IPS-20b (cell line): ENCODE measurements at regions not wholly inside any gene's neighbourhood (a gene's known extent, or its start where the extent isn't known, plus 50 kb on each side); places are given as distances from the start of the nearest gene placed in this dataset.

Experiments
- H3K27ac ChIP-seq: one replicate; pipeline ENCODE4 v1.5.1; 2013; ENCODE audit warnings: low read length
- H3K27me3 ChIP-seq: 2 replicates; pipeline ENCODE4 v1.6.1; 2013; ENCODE audit warnings: mild to moderate bottlenecking, low read length, inconsistent platforms; ENCODE audit not compliant: insufficient read depth
- H3K36me3 ChIP-seq: 2 replicates; pipeline ENCODE4 v1.6.1; 2013; ENCODE audit warnings: low read depth, mild to moderate bottlenecking, inconsistent platforms, low read length, moderate library complexity; ENCODE audit not compliant: insufficient read depth
- H3K4me1 ChIP-seq: 2 replicates; pipeline ENCODE4 v1.6.1; 2013; ENCODE audit warnings: mild to moderate bottlenecking, control low read depth, inconsistent platforms, low read length, moderate library complexity; ENCODE audit not compliant: insufficient read depth
- H3K4me3 ChIP-seq: 2 replicates; pipeline ENCODE4 v1.5.1; 2013; ENCODE audit warnings: mild to moderate bottlenecking, low read length, inconsistent platforms
- H3K9ac ChIP-seq: 2 replicates; pipeline ENCODE4 v1.6.1; 2013; ENCODE audit warnings: low read depth, mild to moderate bottlenecking, inconsistent platforms, low read length, moderate library complexity
- H3K9me3 ChIP-seq: 2 replicates; pipeline ENCODE4 v1.6.1; 2013; ENCODE audit warnings: mild to moderate bottlenecking, low read depth, low read length, inconsistent platforms; ENCODE audit not compliant: insufficient read depth

- no peaks in the 10 kb centered on the region for H3K36me3 ChIP-seq
- no peak overlapping the region for H3K9ac ChIP-seq
- H3K4me1 ChIP-seq, result no peaks in the 10 kb centered on the region
- no peak overlapping the region for H3K27ac ChIP-seq
- H3K27me3 ChIP-seq, result no peaks in the 10 kb centered on the region
- no peak overlapping the region for H3K4me3 ChIP-seq
- no peaks in the 10 kb centered on the region for H3K9me3 ChIP-seq
Measured at GRCh38 chr14:43056106-43056505, 1449.4 kb downstream of the LRFN5 start.

- Histone ChIP-seq H3K9me3 (no peaks in the 10 kb centered on the region), H3K27me3 (no peaks in the 10 kb centered on the region), H3K36me3 (no peaks in the 10 kb centered on the region), H3K4me1 (no peaks in the 10 kb centered on the region), H3K4me3 (no peak overlapping the region), H3K9ac (no peak overlapping the region), H3K27ac (no peak overlapping the region)
Measured at GRCh38 chr14:43052897-43053296, 1446.2 kb downstream of the LRFN5 start.

DNA sequence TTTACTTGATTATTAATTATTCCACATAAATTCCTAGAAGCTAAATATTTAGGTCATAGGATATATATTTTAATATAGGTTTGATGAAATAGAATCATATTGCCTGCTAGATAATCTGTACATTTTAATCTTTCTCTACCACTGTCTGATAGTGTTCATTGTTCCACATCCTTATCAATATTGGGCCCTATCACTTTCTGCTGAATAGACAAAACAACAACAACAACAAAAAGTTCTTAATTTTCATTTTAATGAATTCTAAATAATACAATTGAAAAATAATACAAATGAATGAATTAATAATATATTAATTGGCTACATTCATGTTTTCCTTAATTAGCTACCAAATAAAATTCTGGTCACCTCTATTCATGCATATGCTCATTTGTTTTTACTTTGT lies 1437.2 kb downstream of the LRFN5 start:
- H3K9ac ChIP-seq, result no peak overlapping the region
- H3K27ac ChIP-seq, result no peak overlapping the region
- no peaks in the 10 kb centered on the region for H3K27me3 ChIP-seq
- no peaks in the 10 kb centered on the region for H3K36me3 ChIP-seq
- H3K4me1 ChIP-seq, result no peaks in the 10 kb centered on the region
- H3K9me3 ChIP-seq, result no peaks in the 10 kb centered on the region
- no peak overlapping the region for H3K4me3 ChIP-seq

DNA sequence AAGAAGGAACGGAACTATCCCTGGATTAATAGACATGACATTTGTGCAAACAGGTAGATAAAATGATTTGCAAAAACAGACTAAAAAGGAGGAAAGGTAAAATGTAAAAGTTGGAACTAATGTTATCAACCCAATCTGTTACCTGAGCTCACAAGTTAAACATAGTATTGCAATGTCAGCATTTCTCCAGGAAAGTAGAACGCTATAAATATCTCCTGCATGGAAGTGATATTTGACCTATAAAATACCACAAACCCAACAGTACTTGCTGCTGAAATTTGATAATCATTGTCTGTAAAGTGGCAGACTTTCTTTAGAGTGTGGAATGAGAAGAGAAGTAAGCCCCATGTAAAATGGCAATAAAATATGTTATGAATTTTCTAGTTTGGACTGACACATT lies 1435.7 kb downstream of the LRFN5 start:
- no peaks in the 10 kb centered on the region for H3K9me3 ChIP-seq
- H3K27me3 ChIP-seq, result no peaks in the 10 kb centered on the region
- H3K36me3 ChIP-seq, result no peaks in the 10 kb centered on the region
- no peak overlapping the region for H3K4me3 ChIP-seq
- no peak overlapping the region for H3K9ac ChIP-seq
- no peak overlapping the region for H3K27ac ChIP-seq
- no peaks in the 10 kb centered on the region for H3K4me1 ChIP-seq

DNA sequence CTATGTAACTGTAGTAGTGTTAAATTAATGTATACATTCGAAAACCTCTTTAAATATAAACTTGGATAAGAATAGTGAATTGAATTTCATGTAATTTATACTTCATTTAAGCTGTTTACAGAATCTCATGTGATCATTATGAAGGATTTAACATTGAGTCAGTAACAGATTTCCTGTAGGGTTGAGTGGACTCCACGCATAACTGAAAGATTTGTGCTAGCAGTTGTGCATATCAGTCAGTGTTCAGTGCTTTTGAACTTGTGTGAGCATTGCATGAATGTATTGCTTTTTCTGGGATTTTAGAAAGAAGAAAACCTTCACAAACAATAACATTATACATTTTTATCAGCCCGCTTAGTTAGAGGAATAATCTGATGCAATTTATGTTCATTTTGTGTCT lies 1435.3 kb downstream of the LRFN5 start:
- H3K4me1 ChIP-seq, result no peaks in the 10 kb centered on the region

GRCh38 chr14:43041207-43041606 lies 1434.5 kb downstream of the LRFN5 start:
- Histone ChIP-seq H3K4me3 (no peak overlapping the region), H3K36me3 (no peaks in the 10 kb centered on the region)

More for the DNA sequence above, 1435.3 kb downstream of the LRFN5 start:
- no peaks in the 10 kb centered on the region for H3K9me3 ChIP-seq
- H3K9ac ChIP-seq, result no peak overlapping the region
- H3K36me3 ChIP-seq, result no peaks in the 10 kb centered on the region
- no peak overlapping the region for H3K4me3 ChIP-seq
- no peak overlapping the region for H3K27ac ChIP-seq
- H3K27me3 ChIP-seq, result no peaks in the 10 kb centered on the region

GRCh38 chr14:43039881-43040280 lies 1433.2 kb downstream of the LRFN5 start:
- Histone ChIP-seq H3K4me3 (no peak overlapping the region), H3K27ac (no peak overlapping the region), H3K36me3 (no peaks in the 10 kb centered on the region), H3K9ac (no peak overlapping the region), H3K27me3 (no peaks in the 10 kb centered on the region), H3K9me3 (no peaks in the 10 kb centered on the region), H3K4me1 (no peaks in the 10 kb centered on the region)

More at GRCh38 chr14:43041207-43041606, 1434.5 kb downstream of the LRFN5 start:
- Histone ChIP-seq H3K27ac (no peak overlapping the region), H3K9me3 (no peaks in the 10 kb centered on the region), H3K27me3 (no peaks in the 10 kb centered on the region), H3K9ac (no peak overlapping the region), H3K4me1 (no peaks in the 10 kb centered on the region)

GRCh38 chr14:43031598-43031997 lies 1424.9 kb downstream of the LRFN5 start:
- Histone ChIP-seq H3K9ac (no peak overlapping the region), H3K4me1 (no peaks in the 10 kb centered on the region), H3K36me3 (no peaks in the 10 kb centered on the region), H3K27me3 (no peaks in the 10 kb centered on the region), H3K4me3 (no peak overlapping the region), H3K9me3 (no peaks in the 10 kb centered on the region), H3K27ac (no peak overlapping the region)

DNA sequence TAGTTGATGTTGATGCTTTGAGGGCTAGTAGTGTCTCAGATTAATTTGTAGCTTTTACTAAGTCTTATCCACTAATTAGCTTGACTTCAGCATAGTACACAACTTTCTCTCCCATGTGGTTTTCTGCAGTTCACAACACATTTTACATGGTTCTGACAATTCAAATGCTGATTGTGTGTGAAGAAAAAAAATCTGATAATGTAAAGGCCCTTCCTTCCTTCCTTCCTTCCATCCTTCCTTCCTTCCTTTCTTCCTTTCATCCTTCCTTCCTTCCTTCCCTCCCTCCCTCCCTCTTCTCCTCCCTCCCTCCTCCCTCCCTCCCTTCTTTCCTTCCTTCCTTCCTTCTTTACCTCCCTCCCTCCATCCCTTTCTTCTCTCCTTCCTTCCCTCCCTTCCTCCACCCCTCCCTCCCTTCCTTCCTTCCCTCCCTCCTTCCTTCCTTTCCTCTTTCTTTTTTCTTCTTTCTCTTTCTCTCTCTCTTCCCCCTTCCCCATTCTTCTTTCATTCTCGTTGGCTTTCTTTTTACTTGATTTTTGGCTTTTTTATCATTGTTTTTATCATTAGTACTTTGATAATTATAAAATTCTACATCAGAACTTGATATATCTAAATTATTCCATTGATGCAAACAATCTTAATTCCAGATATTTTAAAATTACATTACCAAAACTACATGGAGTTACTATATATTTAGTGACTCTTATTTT lies 1415.6 kb downstream of the LRFN5 start:
- H3K36me3 ChIP-seq, result no peaks in the 10 kb centered on the region
- H3K9me3 ChIP-seq, result no peaks in the 10 kb centered on the region
- no peak overlapping the region for H3K9ac ChIP-seq
- H3K27ac ChIP-seq, result no peak overlapping the region
- no peaks in the 10 kb centered on the region for H3K4me1 ChIP-seq
- H3K27me3 ChIP-seq, result no peaks in the 10 kb centered on the region
- no peak overlapping the region for H3K4me3 ChIP-seq

GRCh38 chr14:43019826-43020225 lies 1413.2 kb downstream of the LRFN5 start:
- Histone ChIP-seq H3K36me3 (no peaks in the 10 kb centered on the region), H3K4me3 (no peak overlapping the region), H3K9ac (no peak overlapping the region), H3K4me1 (no peaks in the 10 kb centered on the region), H3K27me3 (no peaks in the 10 kb centered on the region), H3K9me3 (peaks cover 4% of the 10 kb centered on the region; the same call in 1 of the 2 replicates), H3K27ac (no peak overlapping the region)

DNA sequence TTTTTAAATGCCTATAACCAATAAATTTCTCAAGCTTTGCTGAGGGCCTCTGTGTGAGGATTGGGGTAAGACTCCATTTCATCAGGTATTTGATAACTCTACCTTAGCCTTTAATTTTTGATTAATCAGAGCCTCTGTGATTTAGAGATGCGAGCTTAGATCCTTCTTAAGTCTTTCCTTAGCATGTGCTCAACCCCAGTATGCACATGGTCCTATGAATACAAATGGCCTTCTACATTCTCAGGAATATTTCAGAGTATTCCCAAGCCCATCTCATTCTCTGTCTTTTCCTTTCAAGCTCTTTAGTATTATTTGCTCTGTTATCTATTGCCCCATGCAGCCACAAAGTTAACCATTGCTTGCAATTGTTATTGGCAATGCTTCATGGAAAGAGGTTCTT lies 1407.7 kb downstream of the LRFN5 start:
- H3K4me3 ChIP-seq, result no peak overlapping the region
- H3K9me3 ChIP-seq, result peaks cover 9% of the 10 kb centered on the region; the same call in 1 of the 2 replicates

GRCh38 chr14:43012817-43013216 lies 1406.1 kb downstream of the LRFN5 start:
- no peak overlapping the region for H3K27ac ChIP-seq
- peaks cover 21% of the 10 kb centered on the region; the same call in 1 of the 2 replicates for H3K9me3 ChIP-seq
- H3K36me3 ChIP-seq, result no peaks in the 10 kb centered on the region
- no peaks in the 10 kb centered on the region for H3K27me3 ChIP-seq
- H3K4me3 ChIP-seq, result no peak overlapping the region
- H3K4me1 ChIP-seq, result no peaks in the 10 kb centered on the region
- no peak overlapping the region for H3K9ac ChIP-seq

More for the DNA sequence above, 1407.7 kb downstream of the LRFN5 start:
- H3K27ac ChIP-seq, result no peak overlapping the region
- H3K36me3 ChIP-seq, result no peaks in the 10 kb centered on the region
- no peaks in the 10 kb centered on the region for H3K27me3 ChIP-seq
- no peak overlapping the region for H3K9ac ChIP-seq
- no peaks in the 10 kb centered on the region for H3K4me1 ChIP-seq
